ENCODE measurements at regions not wholly inside any gene's neighbourhood (a gene's known extent, or its start where the extent isn't known, plus 50 kb on each side); places are given as distances from the start of the nearest gene placed in this dataset.

DNA sequence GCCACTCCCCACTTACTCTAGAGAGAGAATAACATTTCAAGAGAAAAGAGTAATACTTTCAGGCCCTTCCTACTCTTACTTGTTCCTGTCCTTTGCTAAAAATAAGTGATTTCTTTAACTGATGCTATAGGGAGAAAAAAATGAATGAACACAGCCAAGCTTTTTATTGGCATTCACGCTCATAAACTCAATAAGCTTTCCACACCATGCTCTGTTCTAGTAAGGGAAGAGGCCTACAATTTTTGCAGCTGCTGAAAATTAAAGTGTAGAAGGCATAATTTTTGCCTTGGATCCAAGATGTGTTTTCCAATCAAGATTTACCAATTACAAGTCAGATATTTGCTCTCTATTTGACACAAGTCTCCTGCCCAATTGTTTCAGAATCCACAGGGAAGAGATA is 188.1 kb upstream of the RGS18 start:
- H3K36me3 Mint-ChIP-seq (ENCODE audit: insufficient read depth in 1 of 3, low read depth in 3 of 3): peaks cover 9 to 18% (median 14%) of the 10 kb centered on the region in 3 experiments
- Histone ChIP-seq H2BK20ac (ENCODE audit: low read depth, low read length, poor library complexity, severe bottlenecking) (no peak overlapping the region), H2BK5ac (ENCODE audit: insufficient read length, low read length) (no peak overlapping the region), H3K79me1 (ENCODE audit: insufficient read depth, low read depth, low read length, poor library complexity, severe bottlenecking) (no peaks in the 10 kb centered on the region), H4K20me1 (ENCODE audit: control insufficient read depth, insufficient read depth, insufficient read length) (no peaks in the 10 kb centered on the region), H3K79me2 (ENCODE audit: insufficient read depth, low read length) (no peaks in the 10 kb centered on the region), H3K23ac (ENCODE audit: insufficient read length, low read depth, low read length) (no peak overlapping the region), H4K8ac (replicated peaks; ENCODE audit: insufficient read length, low read depth, low read length) (no peak overlapping the region), H3K18ac (ENCODE audit: insufficient read length, low read depth, low read length) (no peak overlapping the region), H3K23me2 (ENCODE audit: insufficient read length, low read depth, low read length, poor library complexity, severe bottlenecking) (no peaks in the 10 kb centered on the region), H3K4me1 (ENCODE audit: insufficient read depth, low read length) (no peaks in the 10 kb centered on the region), H4K91ac (ENCODE audit: insufficient read length, low read depth, low read length) (no peak overlapping the region), H3T11ph (ENCODE audit: low read length) (no peak overlapping the region), H2BK15ac (ENCODE audit: low read depth, low read length) (no peak overlapping the region), H3K9me3 (ENCODE audit: control insufficient read depth, low read depth, low read length) (peaks cover 10% of the 10 kb centered on the region), H3K27me3 (ENCODE audit: insufficient read depth, low read length) (no peaks in the 10 kb centered on the region), H2BK120ac (ENCODE audit: low read depth, low read length, poor library complexity, severe bottlenecking) (no peak overlapping the region), H4K5ac (ENCODE audit: insufficient read length, low read depth, low read length) (no peak overlapping the region), H3K9ac (ENCODE audit: extremely low read depth, insufficient read length, low read length) (no peak overlapping the region), H3K4me2 (ENCODE audit: insufficient read depth, insufficient read length, low read length) (no peak overlapping the region), H3K14ac (ENCODE audit: insufficient read depth, low read length) (no peak overlapping the region), H2AFZ (ENCODE audit: low read length) (no peak overlapping the region), H3K56ac (ENCODE audit: insufficient read length, low read depth, low read length) (no peak overlapping the region), H3K4ac (ENCODE audit: low read depth, low read length) (no peak overlapping the region), H2BK12ac (ENCODE audit: insufficient read length, low read depth, low read length) (no peak overlapping the region), H3K27ac (ENCODE audit: insufficient read length, low read depth, low read length) (no peak overlapping the region), H2AK5ac (ENCODE audit: insufficient read length, low read length) (no peak overlapping the region)
- no peak overlapping the region for H3K4me3 Mint-ChIP-seq
- H3K27me3 Mint-ChIP-seq (ENCODE audit: low read depth): no peaks in the 10 kb centered on the region
- TF ChIP-seq, protein P1, sequence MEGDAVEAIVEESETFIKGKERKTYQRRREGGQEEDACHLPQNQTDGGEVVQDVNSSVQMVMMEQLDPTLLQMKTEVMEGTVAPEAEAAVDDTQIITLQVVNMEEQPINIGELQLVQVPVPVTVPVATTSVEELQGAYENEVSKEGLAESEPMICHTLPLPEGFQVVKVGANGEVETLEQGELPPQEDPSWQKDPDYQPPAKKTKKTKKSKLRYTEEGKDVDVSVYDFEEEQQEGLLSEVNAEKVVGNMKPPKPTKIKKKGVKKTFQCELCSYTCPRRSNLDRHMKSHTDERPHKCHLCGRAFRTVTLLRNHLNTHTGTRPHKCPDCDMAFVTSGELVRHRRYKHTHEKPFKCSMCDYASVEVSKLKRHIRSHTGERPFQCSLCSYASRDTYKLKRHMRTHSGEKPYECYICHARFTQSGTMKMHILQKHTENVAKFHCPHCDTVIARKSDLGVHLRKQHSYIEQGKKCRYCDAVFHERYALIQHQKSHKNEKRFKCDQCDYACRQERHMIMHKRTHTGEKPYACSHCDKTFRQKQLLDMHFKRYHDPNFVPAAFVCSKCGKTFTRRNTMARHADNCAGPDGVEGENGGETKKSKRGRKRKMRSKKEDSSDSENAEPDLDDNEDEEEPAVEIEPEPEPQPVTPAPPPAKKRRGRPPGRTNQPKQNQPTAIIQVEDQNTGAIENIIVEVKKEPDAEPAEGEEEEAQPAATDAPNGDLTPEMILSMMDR (conservative IDR thresholded peaks at IDR 0.05): no peak
- no CpG with 5 or more reads among the region's 1 CpG for WGBS (ENCODE audit: extremely low coverage, insufficient read length, low lambda C conversion rate)
- no peaks in the 10 kb centered on the region; a peak in 1 of 4 replicates for H3K4me1 Mint-ChIP-seq
- DNase-seq: no peak
- H3K27ac Mint-ChIP-seq: no peak overlapping the region
- peaks cover 10 to 20% of the 10 kb centered on the region in 2 experiments for H3K9me3 Mint-ChIP-seq
